ENCODE measurements at regions not wholly inside any gene's neighbourhood (a gene's known extent, or its start where the extent isn't known, plus 50 kb on each side); places are given as distances from the start of the nearest gene placed in this dataset.
"Not testable (repeated sequence)": the region's sequence is repeated elsewhere in the genome, so short reads cannot be mapped to it uniquely, and the experiment has no call there.

GRCh38 chr16:34078691-34079090 lies 619.3 kb downstream of the TP53TG3F start:
- Histone ChIP-seq H3K36me3 (no peaks in the 10 kb centered on the region), H3K27ac (no peak overlapping the region), H3K4me3 (no peak overlapping the region), H3K27me3 (no peaks in the 10 kb centered on the region), H3K4me1 (no peaks in the 10 kb centered on the region), H3K9me3 (peaks cover 35% of the 10 kb centered on the region)
- WGBS = 82% methylated on average over 14 of the region's 14 CpGs
- TF ChIP-seq POLR2A (IDR thresholded peaks at IDR 0.05) (no peak), EP300 (IDR thresholded peaks at IDR 0.05) (no peak), POLR2AphosphoS5 (IDR thresholded peaks at IDR 0.05) (no peak)
- TF ChIP-seq, protein P1, sequence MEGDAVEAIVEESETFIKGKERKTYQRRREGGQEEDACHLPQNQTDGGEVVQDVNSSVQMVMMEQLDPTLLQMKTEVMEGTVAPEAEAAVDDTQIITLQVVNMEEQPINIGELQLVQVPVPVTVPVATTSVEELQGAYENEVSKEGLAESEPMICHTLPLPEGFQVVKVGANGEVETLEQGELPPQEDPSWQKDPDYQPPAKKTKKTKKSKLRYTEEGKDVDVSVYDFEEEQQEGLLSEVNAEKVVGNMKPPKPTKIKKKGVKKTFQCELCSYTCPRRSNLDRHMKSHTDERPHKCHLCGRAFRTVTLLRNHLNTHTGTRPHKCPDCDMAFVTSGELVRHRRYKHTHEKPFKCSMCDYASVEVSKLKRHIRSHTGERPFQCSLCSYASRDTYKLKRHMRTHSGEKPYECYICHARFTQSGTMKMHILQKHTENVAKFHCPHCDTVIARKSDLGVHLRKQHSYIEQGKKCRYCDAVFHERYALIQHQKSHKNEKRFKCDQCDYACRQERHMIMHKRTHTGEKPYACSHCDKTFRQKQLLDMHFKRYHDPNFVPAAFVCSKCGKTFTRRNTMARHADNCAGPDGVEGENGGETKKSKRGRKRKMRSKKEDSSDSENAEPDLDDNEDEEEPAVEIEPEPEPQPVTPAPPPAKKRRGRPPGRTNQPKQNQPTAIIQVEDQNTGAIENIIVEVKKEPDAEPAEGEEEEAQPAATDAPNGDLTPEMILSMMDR (IDR thresholded peaks at IDR 0.05) = no peak
- no peak for DNase-seq (ENCODE audit: low spot score in 2 of 2)

- H3K4me3 ChIP-seq; H3K4me1 ChIP-seq; H3K27ac ChIP-seq; H3K27me3 ChIP-seq; DNase-seq (ENCODE audit: low spot score in 2 of 2); H3K36me3 ChIP-seq: not testable (repeated sequence)
- peaks cover 32% of the 10 kb centered on the region for H3K9me3 ChIP-seq
- 70% methylated on average over 5 of the region's 5 CpGs for WGBS
Measured at GRCh38 chr16:34085038-34085437, 625.6 kb downstream of the TP53TG3F start.

DNA sequence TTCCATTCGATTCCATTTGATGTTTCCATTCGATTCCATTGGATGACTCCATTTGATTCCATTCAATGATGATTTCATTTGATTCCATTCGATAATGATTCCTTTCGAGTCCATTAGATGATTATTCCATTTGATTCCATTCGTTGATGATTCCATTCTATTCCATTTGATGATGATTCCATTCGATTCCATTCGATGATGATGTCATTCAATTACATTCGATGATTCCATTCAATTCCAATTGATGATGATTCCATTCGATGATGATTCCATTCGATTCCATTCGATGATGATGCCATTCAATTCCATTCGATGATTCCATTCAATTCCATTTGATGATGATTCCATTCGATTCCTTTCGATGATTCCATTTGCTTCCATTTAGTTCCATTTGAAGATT lies 635.6 kb downstream of the TP53TG3F start:
- H3K4me3 ChIP-seq; H3K4me1 ChIP-seq; H3K27ac ChIP-seq; DNase-seq (ENCODE audit: low spot score in 2 of 2); H3K36me3 ChIP-seq; H3K27me3 ChIP-seq: not testable (repeated sequence)
- H3K9me3 ChIP-seq = peaks cover 16% of the 10 kb centered on the region
- WGBS = 87% methylated on average over 14 of the region's 14 CpGs

- 82% methylated on average over 4 of the region's 4 CpGs for WGBS
- H3K36me3 ChIP-seq; DNase-seq (ENCODE audit: low spot score in 2 of 2); H3K4me1 ChIP-seq; H3K27ac ChIP-seq; H3K4me3 ChIP-seq; H3K27me3 ChIP-seq: not testable (repeated sequence)
- H3K9me3 ChIP-seq = peaks cover 16% of the 10 kb centered on the region
Measured at GRCh38 chr16:34096911-34097310, 637.5 kb downstream of the TP53TG3F start.

GRCh38 chr16:34097326-34097725 lies 637.9 kb downstream of the TP53TG3F start:
- H3K27ac ChIP-seq; DNase-seq (ENCODE audit: low spot score in 2 of 2); H3K4me1 ChIP-seq; H3K4me3 ChIP-seq; H3K36me3 ChIP-seq; H3K27me3 ChIP-seq: not testable (repeated sequence)
- peaks cover 16% of the 10 kb centered on the region for H3K9me3 ChIP-seq
- 89% methylated on average over 3 of the region's 3 CpGs for WGBS

GRCh38 chr16:34098033-34098432 lies 638.6 kb downstream of the TP53TG3F start:
- not testable (repeated sequence) for H3K4me1 ChIP-seq; H3K4me3 ChIP-seq; DNase-seq (ENCODE audit: low spot score in 2 of 2); H3K36me3 ChIP-seq; H3K27ac ChIP-seq; H3K27me3 ChIP-seq
- H3K9me3 ChIP-seq = peaks cover 16% of the 10 kb centered on the region

- not testable (repeated sequence) for H3K27me3 ChIP-seq; H3K27ac ChIP-seq; H3K4me3 ChIP-seq; H3K4me1 ChIP-seq; H3K36me3 ChIP-seq; DNase-seq (ENCODE audit: low spot score in 2 of 2)
- H3K9me3 ChIP-seq = peaks cover 16% of the 10 kb centered on the region
- WGBS = 48% methylated on average over 2 of the region's 2 CpGs
Measured at GRCh38 chr16:34099028-34099427, 639.6 kb downstream of the TP53TG3F start.
